NOMO-1 treated with dmso at 0.1 percent for 144 hours (cell line): ENCODE measurements at regions not wholly inside any gene's neighbourhood (a gene's known extent, or its start where the extent isn't known, plus 50 kb on each side); places are given as distances from the start of the nearest gene placed in this dataset.

Experiments used
- DNase-seq: peaks from one replicate; lab custom pipeline; 2025; ENCODE audit not compliant: unreplicated experiment; lab: John Stamatoyannopoulos, UW

DNA sequence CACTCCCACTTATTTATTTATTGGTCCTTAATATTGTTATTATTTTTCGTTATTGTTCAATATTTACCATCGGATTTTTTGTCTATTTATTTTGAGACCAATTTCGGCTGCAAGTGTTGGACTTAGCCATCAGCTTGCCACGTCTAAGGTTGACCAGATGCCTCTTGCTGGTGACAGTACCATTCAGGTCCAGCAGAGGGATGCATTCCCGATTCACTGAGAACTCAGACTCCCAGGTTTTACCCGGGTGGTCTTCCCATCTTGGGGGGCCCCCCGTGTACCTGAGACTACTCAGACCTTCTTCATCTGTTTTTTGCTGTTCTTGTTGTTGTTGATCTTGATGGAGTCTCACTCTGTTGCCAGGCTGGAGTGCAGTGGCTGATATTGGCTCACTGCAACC is 1435.2 kb downstream of the UQCRFS1 start:
- DNase-seq = no peak

DNA sequence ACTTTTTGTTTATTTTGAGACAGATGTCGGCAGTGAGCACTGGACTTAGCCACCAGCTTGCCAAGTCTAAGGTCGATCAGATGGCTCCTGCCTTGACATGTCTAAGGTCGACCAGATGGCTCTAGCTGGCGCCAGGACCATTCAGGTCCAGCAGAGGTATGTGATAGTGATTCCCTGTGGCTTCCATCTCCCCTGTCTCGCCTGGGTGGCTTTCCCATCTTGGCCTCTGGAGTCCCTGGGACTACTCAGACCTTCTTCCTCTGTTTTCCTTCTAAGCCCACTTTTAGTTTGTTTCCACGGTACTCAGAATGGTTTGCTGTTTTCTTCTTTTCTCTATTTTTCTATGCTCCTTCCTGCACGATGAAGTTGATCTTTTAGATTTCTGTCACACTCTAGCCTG is 1435.7 kb downstream of the UQCRFS1 start:
- no peak for DNase-seq

GRCh38 chr19:27776524-27776923 is 1436.4 kb downstream of the UQCRFS1 start:
- DNase-seq = no peak

- peak; percentile 43 for DNase-seq
These were observed 1436.9 kb downstream of the UQCRFS1 start for GRCh38 chr19:27776020-27776419.

GRCh38 chr19:27775395-27775794 is 1437.6 kb downstream of the UQCRFS1 start:
- no peak for DNase-seq

- no peak for DNase-seq
These were observed 1438.1 kb downstream of the UQCRFS1 start for GRCh38 chr19:27774827-27775226.

- DNase-seq = no peak
These were observed 1438.6 kb downstream of the UQCRFS1 start for GRCh38 chr19:27774337-27774736.

- no peak for DNase-seq
These were observed 1439.4 kb downstream of the UQCRFS1 start for GRCh38 chr19:27773318-27774094.

- no peak for DNase-seq
These were observed 1440.9 kb downstream of the UQCRFS1 start for GRCh38 chr19:27772059-27772458.

- no peak for DNase-seq
These were observed 1442.9 kb downstream of the UQCRFS1 start for GRCh38 chr19:27770095-27770494.

DNA sequence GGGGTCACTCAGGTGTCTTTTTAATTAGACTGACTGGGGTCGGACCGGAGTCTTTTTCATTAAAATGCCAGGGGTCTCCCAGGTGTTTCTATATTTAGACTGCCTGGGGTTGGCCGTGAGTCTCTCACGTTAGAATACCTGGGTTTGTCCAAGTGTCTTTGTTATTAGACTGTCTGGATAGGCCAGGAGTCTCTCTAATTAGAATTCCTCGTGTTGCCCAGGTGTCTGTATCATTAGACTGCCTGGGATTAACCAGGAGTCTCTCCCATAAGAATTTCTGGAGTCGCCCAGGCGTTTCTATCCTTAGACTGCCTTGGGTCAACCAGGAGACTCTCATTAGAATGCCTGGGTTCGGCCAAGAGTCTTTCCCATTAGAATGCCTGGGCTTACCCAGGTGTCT is 1445.7 kb downstream of the UQCRFS1 start:
- no peak for DNase-seq

DNA sequence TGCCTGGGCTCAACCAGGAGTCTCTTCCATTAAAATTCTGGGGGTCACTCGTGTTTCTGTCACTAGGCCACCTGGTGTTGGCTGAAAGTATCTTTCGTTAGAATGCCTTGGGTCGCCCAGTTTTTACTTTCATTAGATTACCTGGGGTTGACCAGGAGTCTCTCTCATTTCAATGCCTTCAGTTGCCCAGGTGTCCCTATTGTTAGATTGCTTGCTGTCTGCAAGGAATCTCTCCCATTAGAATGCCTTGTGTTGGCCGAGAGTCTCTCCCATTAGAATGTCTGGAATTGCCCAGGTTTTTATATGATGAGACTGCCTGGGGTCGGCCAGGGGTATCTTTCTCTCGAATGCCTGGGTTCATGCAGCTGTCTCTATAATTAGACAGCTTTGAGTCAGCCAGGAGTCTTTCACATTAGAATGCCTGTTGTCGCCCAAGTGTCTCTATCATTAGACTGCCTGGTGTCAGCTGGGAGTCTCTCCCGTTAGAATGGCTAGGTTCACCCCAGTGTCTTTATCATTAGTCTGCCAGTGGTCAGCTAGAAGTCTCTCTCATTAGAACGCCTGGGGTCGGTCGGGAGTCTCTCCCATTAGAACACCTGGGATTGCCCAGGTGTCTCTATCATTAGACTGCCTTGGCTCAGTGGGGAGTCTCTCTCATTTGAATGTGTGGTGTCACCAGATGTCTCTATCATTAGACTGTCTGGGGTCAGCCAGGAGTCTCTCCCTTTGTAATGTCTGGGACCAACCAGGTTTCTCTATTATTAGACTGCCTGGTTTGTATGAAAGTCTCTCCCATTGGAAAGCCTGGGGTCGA is 1446.8 kb downstream of the UQCRFS1 start:
- no peak for DNase-seq

DNA sequence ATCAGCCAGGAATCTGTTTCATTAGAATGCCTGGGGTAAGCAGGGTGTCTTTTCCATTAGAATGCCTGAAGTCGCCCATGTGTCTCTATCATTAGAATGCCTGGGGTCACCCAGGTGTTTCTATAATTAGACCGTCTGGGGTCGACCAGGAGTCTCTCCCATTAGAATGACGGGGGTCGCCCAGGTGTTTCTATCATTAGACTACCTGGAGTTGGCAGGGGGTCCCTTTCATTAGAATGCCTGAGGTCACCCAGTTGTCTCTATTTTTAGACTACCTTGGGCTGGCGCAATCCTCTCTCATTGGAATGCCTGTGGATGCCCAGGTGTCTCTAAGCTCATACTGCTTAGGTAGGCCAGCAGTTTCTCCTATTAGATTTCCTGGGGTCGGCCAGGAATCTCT is 1447.6 kb downstream of the UQCRFS1 start:
- DNase-seq = no peak

- no peak for DNase-seq
These were observed 1448.7 kb downstream of the UQCRFS1 start for GRCh38 chr19:27764186-27764804.

GRCh38 chr19:27762933-27763332 is 1450.0 kb downstream of the UQCRFS1 start:
- DNase-seq = no peak

GRCh38 chr19:27759896-27760295 is 1453.1 kb downstream of the UQCRFS1 start:
- DNase-seq = no peak

GRCh38 chr19:27758626-27759505 is 1454.1 kb downstream of the UQCRFS1 start:
- DNase-seq = no peak

DNA sequence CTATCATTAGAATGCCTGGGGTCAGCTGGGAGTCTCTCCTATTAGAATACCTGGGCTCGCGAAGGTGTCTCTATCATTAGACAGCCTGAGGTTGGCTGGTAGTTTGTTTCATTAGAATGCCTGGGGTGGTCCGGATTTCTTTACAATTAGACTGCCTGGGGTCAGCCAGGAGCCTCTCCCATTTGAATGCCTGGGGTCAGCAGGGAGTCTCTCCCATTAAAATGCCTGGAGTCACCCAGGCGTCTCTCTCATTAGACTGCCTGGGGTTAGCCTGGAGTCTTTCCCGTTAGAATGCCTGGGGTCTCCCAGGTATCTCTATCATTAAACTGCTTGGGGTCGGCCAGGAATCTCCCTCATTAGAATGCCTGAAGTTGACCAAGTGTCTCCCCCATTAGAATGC is 1458.3 kb downstream of the UQCRFS1 start:
- no peak for DNase-seq

DNA sequence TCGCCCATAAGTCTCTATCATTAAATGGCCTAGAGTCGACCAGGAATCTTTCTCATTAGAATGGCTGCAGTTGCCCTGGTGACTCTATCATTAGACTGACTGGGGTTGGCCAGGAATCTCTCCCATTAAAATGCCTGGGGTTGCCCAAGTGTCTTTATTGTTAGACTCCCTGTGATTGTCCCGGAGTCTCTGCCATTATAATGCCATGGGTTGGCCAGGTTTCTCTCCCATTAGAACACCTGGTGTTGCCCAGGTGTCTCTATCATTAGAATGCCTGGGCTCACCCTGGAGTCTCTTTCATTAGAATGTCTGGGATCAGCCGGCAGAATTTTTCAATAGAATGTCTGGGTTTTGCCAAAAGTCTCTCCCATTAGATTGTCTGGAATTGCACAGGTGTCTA is 1459.3 kb downstream of the UQCRFS1 start:
- DNase-seq = no peak

DNA sequence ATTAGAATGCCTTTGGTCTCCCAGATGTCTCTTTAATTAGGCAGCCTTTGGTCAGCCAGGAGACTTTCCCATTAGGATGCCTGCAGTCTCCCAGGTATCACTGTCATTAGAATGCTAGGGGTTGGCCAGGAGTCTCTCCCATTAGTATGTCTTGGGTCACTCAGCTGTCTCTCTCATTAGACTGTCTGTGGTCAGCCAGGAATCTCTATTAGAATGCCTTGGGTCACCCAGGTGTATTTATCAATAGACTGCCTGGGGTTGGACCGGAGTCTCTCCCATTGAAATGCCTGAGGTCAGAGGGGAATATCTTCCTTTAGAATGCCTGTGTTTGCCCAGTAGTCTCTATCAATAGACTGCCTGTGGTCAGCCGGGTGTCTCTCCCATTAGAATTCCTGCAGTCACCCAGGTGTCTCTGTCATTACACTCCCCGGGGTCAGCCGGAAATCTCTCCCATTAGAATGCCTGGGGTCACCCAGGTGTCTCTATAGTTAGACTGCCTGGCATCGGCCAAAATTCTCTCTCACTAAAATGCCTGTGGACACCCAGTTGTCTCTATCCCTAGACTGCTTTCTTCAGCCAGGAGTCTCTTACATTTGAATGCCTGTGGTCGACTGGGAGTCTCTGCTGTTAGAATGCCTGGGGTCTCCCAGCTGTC is 1460.3 kb downstream of the UQCRFS1 start:
- DNase-seq = no peak

DNA sequence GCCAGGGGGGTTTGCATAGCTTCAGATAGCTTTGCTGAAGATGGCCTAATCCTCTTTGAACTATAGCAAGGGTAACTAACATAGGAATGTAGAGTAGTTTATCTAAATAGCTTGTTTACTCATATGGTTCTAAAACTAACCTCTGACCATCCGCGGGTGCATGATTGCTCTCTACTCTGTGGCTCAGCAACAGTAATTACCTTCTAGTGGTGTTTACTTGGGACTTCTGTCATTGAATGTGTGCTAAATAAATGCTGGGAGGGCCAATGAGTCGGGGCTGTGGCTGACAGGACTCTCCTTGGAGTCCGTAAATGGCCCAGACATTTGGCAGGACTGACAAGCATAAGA is 1461.9 kb downstream of the UQCRFS1 start:
- no peak for DNase-seq
